NCI-H1092 treated with DMSO at 0.1 percent for 48 hours (cell line): ENCODE measurements at regions not wholly inside any gene's neighbourhood (a gene's known extent, or its start where the extent isn't known, plus 50 kb on each side); places are given as distances from the start of the nearest gene placed in this dataset.

ENCODE experiments used
- DNase-seq: peaks from one replicate; lab custom pipeline; 2025; lab: John Stamatoyannopoulos, UW

GRCh38 chr2:239589270-239589825 is 188.5 kb upstream of the HDAC4 start:
- no peak for DNase-seq

- DNase-seq = no peak
Observed at GRCh38 chr2:239588451-239589269, 187.8 kb upstream of the HDAC4 start.

GRCh38 chr2:239587841-239588240 is 187.0 kb upstream of the HDAC4 start:
- DNase-seq = no peak

GRCh38 chr2:239587311-239587731 is 186.5 kb upstream of the HDAC4 start:
- no peak for DNase-seq

GRCh38 chr2:239586651-239587310 is 186.0 kb upstream of the HDAC4 start:
- DNase-seq = no peak

GRCh38 chr2:239585422-239585821 is 184.6 kb upstream of the HDAC4 start:
- no peak for DNase-seq

GRCh38 chr2:239584986-239585385 is 184.2 kb upstream of the HDAC4 start:
- DNase-seq = no peak

GRCh38 chr2:239583879-239584859 is 183.3 kb upstream of the HDAC4 start:
- DNase-seq = no peak

GRCh38 chr2:239583171-239583878 is 182.5 kb upstream of the HDAC4 start:
- DNase-seq = no peak

GRCh38 chr2:239582476-239582875 is 181.7 kb upstream of the HDAC4 start:
- DNase-seq = no peak

GRCh38 chr2:239581352-239581901 is 180.6 kb upstream of the HDAC4 start:
- no peak for DNase-seq

- no peak for DNase-seq
Observed at GRCh38 chr2:239580199-239580527, 179.3 kb upstream of the HDAC4 start.

- DNase-seq = no peak
Observed at GRCh38 chr2:239579524-239580198, 178.8 kb upstream of the HDAC4 start.

- no peak for DNase-seq
Observed at GRCh38 chr2:239579081-239579480, 178.3 kb upstream of the HDAC4 start.

- DNase-seq = no peak
Observed at GRCh38 chr2:239578381-239578780, 177.6 kb upstream of the HDAC4 start.

- DNase-seq = no peak
Observed at GRCh38 chr2:239577935-239578334, 177.1 kb upstream of the HDAC4 start.

- DNase-seq = no peak
Observed at GRCh38 chr2:239576784-239577685, 176.2 kb upstream of the HDAC4 start.

GRCh38 chr2:239575931-239576445 is 175.2 kb upstream of the HDAC4 start:
- no peak for DNase-seq

GRCh38 chr2:239574434-239575156 is 173.8 kb upstream of the HDAC4 start:
- no peak for DNase-seq
